Osteocyte (in vitro differentiated cells): ENCODE measurements at regions not wholly inside any gene's neighbourhood (a gene's known extent, or its start where the extent isn't known, plus 50 kb on each side); places are given as distances from the start of the nearest gene placed in this dataset.

Source experiments
- DNase-seq: peaks from one replicate; pipeline ENCODE4 v3.0.0; 2021; ENCODE audit warnings: mixed read lengths; ENCODE audit not compliant: unreplicated experiment; ENCODE audit errors: extremely low spot score
- H3K27ac Mint-ChIP-seq: one replicate; pipeline ENCODE4 v1.8.0; 2021; ENCODE audit warnings: mild to moderate bottlenecking, mixed read lengths; ENCODE audit not compliant: unreplicated experiment
- H3K27me3 Mint-ChIP-seq: one replicate; pipeline ENCODE4 v1.8.0; 2021; ENCODE audit warnings: mixed read lengths; ENCODE audit not compliant: unreplicated experiment
- H3K36me3 Mint-ChIP-seq: one replicate; pipeline ENCODE4 v1.8.0; 2021; ENCODE audit warnings: mixed read lengths; ENCODE audit not compliant: unreplicated experiment
- H3K4me1 Mint-ChIP-seq: one replicate; pipeline ENCODE4 v1.8.0; 2021; ENCODE audit warnings: mixed read lengths; ENCODE audit not compliant: unreplicated experiment
- H3K4me3 Mint-ChIP-seq: one replicate; pipeline ENCODE4 v1.8.0; 2021; ENCODE audit warnings: mild to moderate bottlenecking, moderate library complexity, mixed read lengths; ENCODE audit not compliant: unreplicated experiment
- H3K9me3 Mint-ChIP-seq: one replicate; pipeline ENCODE4 v1.8.0; 2021; ENCODE audit warnings: mixed read lengths; ENCODE audit not compliant: unreplicated experiment
- TF ChIP-seq, protein P1 (sequence below): fragments of 200-600 bp; sonication (generic); IDR thresholded peaks from 2 replicates; pipeline ENCODE4 v1.5.0; 2021; ENCODE audit warnings: antibody characterized with exemption, mild to moderate bottlenecking, moderate library complexity

DNA sequence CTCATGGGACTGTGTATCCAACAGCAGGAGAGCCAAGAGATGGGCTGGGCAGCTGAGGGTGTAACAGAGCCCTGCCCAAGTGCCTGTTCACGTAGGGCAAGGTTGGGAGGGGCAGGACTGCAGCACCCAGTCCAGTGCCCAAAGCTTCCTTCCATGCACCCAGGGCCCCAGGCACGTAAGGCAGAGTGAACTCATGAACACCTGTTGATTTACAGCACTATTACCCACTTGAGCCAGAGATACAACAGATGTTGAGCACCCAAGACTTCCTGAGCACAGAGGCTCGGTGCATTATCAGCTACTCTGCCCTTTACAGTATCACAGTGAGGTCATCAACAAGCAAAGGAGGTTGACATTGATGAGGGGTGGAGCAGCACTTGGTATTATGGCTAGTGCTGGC is 50.2 kb upstream of the FHL2 start:
- Mint-ChIP-seq H3K4me1 (peaks cover 9% of the 10 kb centered on the region), H3K4me3 (no peak overlapping the region), H3K27ac (no peak overlapping the region), H3K36me3 (no peaks in the 10 kb centered on the region), H3K27me3 (peaks cover 63% of the 10 kb centered on the region), H3K9me3 (no peaks in the 10 kb centered on the region)
- no peak for DNase-seq
- TF ChIP-seq, protein P1, sequence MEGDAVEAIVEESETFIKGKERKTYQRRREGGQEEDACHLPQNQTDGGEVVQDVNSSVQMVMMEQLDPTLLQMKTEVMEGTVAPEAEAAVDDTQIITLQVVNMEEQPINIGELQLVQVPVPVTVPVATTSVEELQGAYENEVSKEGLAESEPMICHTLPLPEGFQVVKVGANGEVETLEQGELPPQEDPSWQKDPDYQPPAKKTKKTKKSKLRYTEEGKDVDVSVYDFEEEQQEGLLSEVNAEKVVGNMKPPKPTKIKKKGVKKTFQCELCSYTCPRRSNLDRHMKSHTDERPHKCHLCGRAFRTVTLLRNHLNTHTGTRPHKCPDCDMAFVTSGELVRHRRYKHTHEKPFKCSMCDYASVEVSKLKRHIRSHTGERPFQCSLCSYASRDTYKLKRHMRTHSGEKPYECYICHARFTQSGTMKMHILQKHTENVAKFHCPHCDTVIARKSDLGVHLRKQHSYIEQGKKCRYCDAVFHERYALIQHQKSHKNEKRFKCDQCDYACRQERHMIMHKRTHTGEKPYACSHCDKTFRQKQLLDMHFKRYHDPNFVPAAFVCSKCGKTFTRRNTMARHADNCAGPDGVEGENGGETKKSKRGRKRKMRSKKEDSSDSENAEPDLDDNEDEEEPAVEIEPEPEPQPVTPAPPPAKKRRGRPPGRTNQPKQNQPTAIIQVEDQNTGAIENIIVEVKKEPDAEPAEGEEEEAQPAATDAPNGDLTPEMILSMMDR = no peak
